IgD-negative memory B cell (primary cell): ENCODE measurements at regions not wholly inside any gene's neighbourhood (a gene's known extent, or its start where the extent isn't known, plus 50 kb on each side); places are given as distances from the start of the nearest gene placed in this dataset.

Experiments used
- H3K27ac Mint-ChIP-seq, 3 donors: one replicate each; pipeline ENCODE4 v1.8.0; 2020 to 2022; ENCODE audit warnings: mild to moderate bottlenecking in 3 of 3, mixed read lengths in 3 of 3, moderate library complexity in 1 of 3
- H3K27me3 Mint-ChIP-seq: one replicate; pipeline ENCODE4 v1.8.0; 2021; ENCODE audit warnings: mixed read lengths
- H3K36me3 Mint-ChIP-seq: one replicate; pipeline ENCODE4 v1.8.0; 2020; ENCODE audit warnings: mild to moderate bottlenecking, mixed read lengths
- H3K4me1 Mint-ChIP-seq, 3 donors: one replicate each; pipeline ENCODE4 v1.8.0; 2020 to 2022; ENCODE audit warnings: mixed read lengths in 3 of 3, mild to moderate bottlenecking in 1 of 3
- H3K4me3 Mint-ChIP-seq, 4 donors: one replicate each; pipeline ENCODE4 v1.8.0; 2020 to 2022; ENCODE audit warnings: mild to moderate bottlenecking in 4 of 4, mixed read lengths in 4 of 4, moderate library complexity in 3 of 4
- H3K9me3 Mint-ChIP-seq, 3 donors: one replicate each; pipeline ENCODE4 v1.8.0; 2020 to 2021; ENCODE audit warnings: mixed read lengths in 3 of 3, mild to moderate bottlenecking in 1 of 3

DNA sequence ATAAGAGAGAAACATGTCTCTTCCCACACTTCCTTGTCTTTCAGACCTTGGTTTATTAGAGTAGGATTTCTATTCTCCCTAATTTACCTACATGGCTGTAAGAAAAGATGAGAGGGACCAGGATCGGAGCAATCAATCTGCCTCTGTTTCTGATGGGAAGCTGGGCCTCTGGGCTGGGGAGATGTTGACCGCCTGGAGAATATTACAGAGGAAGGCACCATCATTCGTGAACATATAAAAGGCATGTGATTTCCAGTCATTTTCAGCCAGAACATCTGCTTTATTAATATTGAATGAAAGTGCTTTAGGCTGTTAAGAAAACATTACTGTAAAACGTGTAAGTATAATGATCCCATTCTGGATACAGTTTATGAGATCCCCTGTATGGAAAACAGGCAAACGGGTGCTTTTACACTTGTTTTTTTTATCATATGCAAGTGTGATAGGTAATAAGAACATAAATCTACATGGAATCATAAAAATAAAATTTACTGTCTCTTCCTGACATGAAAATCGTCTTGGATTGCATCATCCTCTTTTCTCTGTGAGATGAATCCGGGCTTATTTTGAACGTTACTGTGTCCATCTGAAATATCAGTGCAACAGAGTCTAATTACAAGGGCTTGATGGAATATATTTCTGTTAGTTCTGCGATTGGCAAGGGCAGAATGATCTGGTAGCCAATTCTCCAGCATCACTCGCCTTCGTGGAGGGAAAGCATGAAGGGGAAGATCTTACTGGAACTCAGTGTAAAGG is 94.5 kb upstream of the BAIAP2L1 start:
- H3K27me3 Mint-ChIP-seq = peaks cover 2% of the 10 kb centered on the region
- no peak overlapping the region for H3K4me3 Mint-ChIP-seq
- no peaks in the 10 kb centered on the region for H3K36me3 Mint-ChIP-seq
- peaks cover 0 to 2% (median 0%) of the 10 kb centered on the region in 3 donors for H3K4me1 Mint-ChIP-seq
- peaks cover 6 to 9% (median 9%) of the 10 kb centered on the region in 3 donors for H3K9me3 Mint-ChIP-seq
- no peak overlapping the region for H3K27ac Mint-ChIP-seq

DNA sequence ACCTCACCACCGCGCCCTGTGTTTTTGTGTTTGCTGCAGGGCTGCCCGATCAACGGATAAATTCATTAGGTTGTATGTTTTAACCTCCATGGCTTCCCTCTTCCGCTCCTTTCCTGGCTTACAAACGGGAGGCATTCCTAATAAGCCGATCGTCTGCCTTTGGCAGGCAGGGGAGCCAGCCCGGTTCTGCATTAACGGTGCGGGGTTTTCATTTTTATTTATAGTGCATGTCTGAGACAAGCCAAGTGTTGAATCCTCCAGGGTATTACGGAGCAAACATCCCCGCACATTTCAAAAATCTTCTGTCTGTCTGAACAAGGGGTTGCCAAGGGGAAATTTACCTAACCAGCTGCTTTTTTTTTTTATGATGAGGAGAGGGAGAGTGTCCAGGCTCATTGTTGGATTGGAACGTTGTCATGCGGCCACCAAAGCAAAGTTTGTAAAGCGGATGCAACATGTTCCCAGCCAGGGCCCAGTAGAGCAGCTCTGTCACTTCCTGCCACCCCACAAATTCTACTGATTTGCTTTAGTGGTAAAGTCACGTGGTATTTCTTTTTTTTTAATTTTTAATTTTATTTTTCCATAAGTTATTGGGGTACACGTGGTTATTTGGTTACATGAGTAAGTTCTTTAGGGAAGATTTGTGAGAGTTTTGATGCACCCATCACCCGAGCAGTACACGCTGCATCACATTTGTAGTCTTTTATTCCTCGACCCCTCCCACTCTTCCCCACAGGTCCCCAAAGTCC is 92.3 kb upstream of the BAIAP2L1 start:
- Mint-ChIP-seq H3K4me3 (no peak overlapping the region), H3K36me3 (no peaks in the 10 kb centered on the region), H3K27ac (no peak overlapping the region), H3K27me3 (peaks cover 2% of the 10 kb centered on the region), H3K9me3 (peaks cover 6 to 9% (median 7%) of the 10 kb centered on the region in 3 donors), H3K4me1 (peaks cover 0 to 2% (median 0%) of the 10 kb centered on the region in 3 donors)

GRCh38 chr7:98488167-98488566 is 87.3 kb upstream of the BAIAP2L1 start:
- Mint-ChIP-seq H3K27ac (no peak overlapping the region), H3K27me3 (peaks cover 2% of the 10 kb centered on the region)

DNA sequence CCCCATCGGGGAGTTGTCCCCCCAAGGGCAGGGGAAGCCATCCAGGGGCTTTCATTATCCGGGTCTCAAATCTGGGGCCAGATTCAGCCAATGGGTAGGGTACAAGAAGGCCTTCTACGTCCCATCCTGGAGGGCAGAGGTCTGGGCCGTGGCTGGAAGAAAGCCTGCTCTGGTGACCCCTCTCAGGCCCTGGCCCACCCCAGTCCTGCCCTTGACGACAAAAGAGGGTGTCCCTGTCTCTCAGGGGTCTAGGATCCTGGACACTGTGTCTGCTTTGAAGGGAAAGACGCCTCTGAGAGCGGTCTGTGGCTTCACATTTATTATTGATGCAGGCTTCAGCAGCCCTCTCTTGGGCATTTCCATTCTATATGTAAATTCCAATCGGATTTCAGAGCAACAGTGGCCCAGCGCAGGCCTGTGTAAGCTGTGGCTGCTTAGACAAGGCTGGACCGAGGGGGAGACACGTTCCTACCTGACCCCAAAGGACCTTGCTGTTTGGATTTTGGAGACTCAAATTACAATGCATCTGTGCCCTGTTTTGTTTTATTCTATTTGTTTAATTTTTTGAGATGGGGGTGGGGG is 83.2 kb upstream of the BAIAP2L1 start:
- Mint-ChIP-seq H3K27me3 (peaks cover 3% of the 10 kb centered on the region), H3K27ac (no peak overlapping the region), H3K4me1 (no peaks in the 10 kb centered on the region), H3K36me3 (no peaks in the 10 kb centered on the region), H3K4me3 (no peak overlapping the region), H3K9me3 (peaks cover 0 to 2% (median 1%) of the 10 kb centered on the region in 3 donors)

More at GRCh38 chr7:98488167-98488566, 87.3 kb upstream of the BAIAP2L1 start:
- Mint-ChIP-seq H3K9me3 (peaks cover 0 to 2% (median 0%) of the 10 kb centered on the region in 3 donors), H3K36me3 (no peaks in the 10 kb centered on the region), H3K4me1 (no peaks in the 10 kb centered on the region), H3K4me3 (no peak overlapping the region)

DNA sequence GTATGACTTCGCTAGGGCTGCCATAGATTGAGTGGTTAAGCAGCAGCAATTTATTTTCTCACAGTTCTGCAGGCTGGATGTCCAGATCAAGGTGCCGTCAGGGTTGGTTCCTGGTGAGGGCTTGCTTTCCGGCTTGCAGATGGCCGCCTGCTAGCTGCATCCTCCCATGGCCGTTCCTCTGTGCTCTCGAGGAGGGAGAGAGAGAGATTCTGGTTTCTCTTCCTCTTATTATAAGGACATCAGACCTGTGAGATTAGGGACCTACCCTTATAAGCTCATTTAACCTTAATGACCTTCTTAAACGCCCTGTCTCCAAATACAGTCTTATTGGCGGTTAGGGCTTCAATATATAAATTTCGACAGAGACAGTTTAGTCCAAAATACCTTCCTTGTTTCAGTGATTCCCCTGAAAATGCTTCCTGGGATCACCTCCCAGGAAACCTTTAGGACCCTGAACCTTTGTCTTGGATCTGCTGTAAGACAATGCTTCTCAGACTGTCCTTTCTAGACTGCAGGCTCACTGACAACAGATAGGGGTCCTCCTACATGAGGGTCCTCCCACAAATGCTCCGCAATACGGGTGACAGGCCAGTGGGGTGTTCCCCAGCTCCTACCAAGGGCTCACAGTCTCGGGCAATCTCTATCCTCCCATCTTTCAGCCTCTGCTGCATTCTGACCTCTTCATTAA is 82.5 kb upstream of the BAIAP2L1 start:
- no peak overlapping the region for H3K4me3 Mint-ChIP-seq
- H3K27me3 Mint-ChIP-seq = peaks cover 3% of the 10 kb centered on the region
- H3K36me3 Mint-ChIP-seq = no peaks in the 10 kb centered on the region
- H3K4me1 Mint-ChIP-seq = no peaks in the 10 kb centered on the region
- H3K9me3 Mint-ChIP-seq = peaks cover 0 to 3% (median 2%) of the 10 kb centered on the region in 3 donors
- no peak overlapping the region for H3K27ac Mint-ChIP-seq

GRCh38 chr7:98479318-98479717 is 78.4 kb upstream of the BAIAP2L1 start:
- Mint-ChIP-seq H3K27ac (no peak overlapping the region), H3K36me3 (no peaks in the 10 kb centered on the region), H3K4me3 (no peak overlapping the region), H3K9me3 (peaks cover 0 to 3% (median 0%) of the 10 kb centered on the region in 3 donors), H3K4me1 (no peaks in the 10 kb centered on the region), H3K27me3 (peaks cover 3% of the 10 kb centered on the region)

GRCh38 chr7:98475352-98475751 is 74.5 kb upstream of the BAIAP2L1 start:
- H3K27ac Mint-ChIP-seq = no peak overlapping the region
- peaks cover 0 to 3% (median 0%) of the 10 kb centered on the region in 3 donors for H3K9me3 Mint-ChIP-seq
- no peak overlapping the region for H3K4me3 Mint-ChIP-seq

GRCh38 chr7:98474558-98474957 is 73.7 kb upstream of the BAIAP2L1 start:
- Mint-ChIP-seq H3K4me1 (peaks cover 0 to 2% (median 0%) of the 10 kb centered on the region in 3 donors), H3K27me3 (peaks cover 17% of the 10 kb centered on the region), H3K9me3 (peaks cover 0 to 3% (median 0%) of the 10 kb centered on the region in 3 donors), H3K4me3 (no peak overlapping the region), H3K27ac (no peak overlapping the region), H3K36me3 (peaks cover 3% of the 10 kb centered on the region)

More at GRCh38 chr7:98475352-98475751, 74.5 kb upstream of the BAIAP2L1 start:
- peaks cover 17% of the 10 kb centered on the region for H3K27me3 Mint-ChIP-seq
- H3K36me3 Mint-ChIP-seq = peaks cover 3% of the 10 kb centered on the region
- H3K4me1 Mint-ChIP-seq = peaks cover 0 to 2% (median 0%) of the 10 kb centered on the region in 3 donors

GRCh38 chr7:98472521-98472954 is 71.6 kb upstream of the BAIAP2L1 start:
- peaks cover 0 to 2% (median 0%) of the 10 kb centered on the region in 3 donors for H3K9me3 Mint-ChIP-seq
- H3K4me1 Mint-ChIP-seq = peaks cover 0 to 2% (median 0%) of the 10 kb centered on the region in 3 donors
- H3K36me3 Mint-ChIP-seq = peaks cover 3% of the 10 kb centered on the region
- H3K27ac Mint-ChIP-seq = no peak overlapping the region
- no peak overlapping the region for H3K4me3 Mint-ChIP-seq
- H3K27me3 Mint-ChIP-seq = peaks cover 20% of the 10 kb centered on the region

DNA sequence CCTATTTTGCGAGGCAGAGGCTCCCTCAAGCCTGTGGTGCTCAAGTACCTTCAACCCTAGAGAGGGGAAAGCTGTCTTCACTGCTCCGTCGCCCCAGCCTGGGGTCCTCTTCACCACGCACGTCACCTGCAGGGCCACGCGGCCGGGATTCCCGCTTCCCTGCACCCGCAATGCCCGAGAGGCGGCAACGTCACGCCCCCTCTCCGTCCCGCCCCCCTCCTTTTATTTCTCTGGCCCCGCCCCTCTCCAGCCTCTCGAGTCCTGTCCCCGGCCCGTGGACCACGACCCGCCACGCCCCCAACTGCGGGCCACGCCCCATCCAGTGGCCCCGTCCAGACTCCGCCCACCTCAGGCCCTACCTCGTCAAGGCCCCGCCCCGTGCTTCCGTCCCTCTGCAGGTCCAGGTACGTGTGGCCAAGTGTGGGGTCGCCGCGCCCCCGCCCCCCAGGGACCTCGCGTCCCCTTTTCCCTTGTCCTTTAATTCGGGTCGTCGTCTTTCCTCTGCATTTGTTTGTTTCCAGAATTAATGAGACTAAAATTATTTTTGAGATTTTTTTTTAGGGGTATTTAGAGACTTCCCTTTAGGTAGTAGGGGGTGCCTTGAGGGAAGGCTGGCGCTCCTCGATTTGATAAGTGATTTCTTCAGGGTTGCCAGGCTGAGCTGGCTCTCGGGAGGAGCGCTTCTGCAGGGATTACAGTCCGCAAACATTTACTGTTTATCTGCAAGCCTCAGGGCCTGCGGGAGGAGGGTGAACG is 69.8 kb upstream of the BAIAP2L1 start:
- Mint-ChIP-seq H3K36me3 (peaks cover 3% of the 10 kb centered on the region), H3K27me3 (peaks cover 20% of the 10 kb centered on the region), H3K27ac (no peak overlapping the region), H3K4me1 (peaks cover 0 to 2% (median 0%) of the 10 kb centered on the region in 3 donors), H3K4me3 (peak overlapping the region in 2 of 4 donors; percentile 55), H3K9me3 (peaks cover 0 to 2% (median 0%) of the 10 kb centered on the region in 3 donors)

DNA sequence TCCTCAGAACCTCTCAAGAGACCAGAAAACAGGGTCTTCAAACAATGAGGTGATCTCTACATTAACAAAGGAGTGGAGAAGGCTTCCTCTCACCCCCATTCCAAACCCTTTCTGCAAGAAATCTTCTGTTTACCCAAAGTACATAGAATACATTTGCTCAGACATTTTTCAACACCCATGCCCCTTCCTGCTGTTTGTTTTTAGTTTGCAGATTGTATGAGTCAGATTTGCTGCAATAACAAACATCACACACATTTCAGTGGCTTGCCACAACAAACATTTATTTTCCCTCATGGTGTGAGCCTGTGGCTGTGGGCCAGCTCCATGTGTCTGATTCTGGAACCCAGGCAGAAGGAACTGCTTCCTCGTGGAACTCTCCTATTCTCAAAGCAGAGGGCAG is 68.2 kb upstream of the BAIAP2L1 start:
- no peak overlapping the region for H3K4me3 Mint-ChIP-seq
- peaks cover 3% of the 10 kb centered on the region for H3K36me3 Mint-ChIP-seq

DNA sequence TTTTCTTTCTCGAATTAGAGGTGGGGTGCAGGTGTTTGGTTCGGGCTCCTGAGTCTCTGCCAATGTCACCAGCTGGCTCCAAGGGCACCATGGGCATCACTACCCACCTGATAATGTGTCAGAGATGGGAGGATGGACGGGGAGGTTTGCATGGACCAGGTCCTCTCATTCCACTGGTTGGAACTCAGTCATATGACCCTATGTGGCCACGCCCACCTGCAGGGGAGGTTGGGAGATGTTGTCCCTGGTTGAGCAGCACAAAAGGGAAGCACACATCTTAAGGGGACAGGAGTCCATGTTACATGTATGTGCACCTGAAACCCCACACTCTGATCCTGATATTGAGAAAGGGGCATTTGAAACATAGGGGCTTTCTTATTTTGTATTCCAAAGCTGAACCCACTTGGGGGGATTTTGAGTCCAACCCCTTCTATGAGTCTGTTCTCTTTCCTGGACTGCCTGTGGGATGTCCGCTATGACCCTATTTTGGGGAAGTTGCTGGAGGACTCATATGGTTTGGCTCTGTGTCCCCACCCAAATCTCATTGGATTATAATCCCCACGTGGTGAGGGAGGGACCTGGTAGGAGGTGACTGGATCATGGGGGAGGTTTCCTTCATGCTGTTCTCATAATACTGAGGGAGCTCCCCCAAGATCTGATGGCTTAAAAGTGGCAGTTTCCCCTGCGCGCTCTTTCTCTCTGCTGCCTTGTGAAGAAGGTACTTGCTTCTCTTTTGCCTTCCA is 66.9 kb upstream of the BAIAP2L1 start:
- H3K36me3 Mint-ChIP-seq = peaks cover 2% of the 10 kb centered on the region
- H3K4me1 Mint-ChIP-seq = peaks cover 0 to 3% (median 2%) of the 10 kb centered on the region in 3 donors
- H3K9me3 Mint-ChIP-seq = peaks cover 0 to 2% (median 0%) of the 10 kb centered on the region in 3 donors
- H3K27ac Mint-ChIP-seq = no peak overlapping the region
- H3K27me3 Mint-ChIP-seq = peaks cover 18% of the 10 kb centered on the region
- peak overlapping the region in 1 of 4 donors; percentile 28 for H3K4me3 Mint-ChIP-seq

More for the DNA sequence above, 68.2 kb upstream of the BAIAP2L1 start:
- Mint-ChIP-seq H3K4me1 (peaks cover 0 to 2% (median 0%) of the 10 kb centered on the region in 3 donors), H3K9me3 (peaks cover 0 to 2% (median 0%) of the 10 kb centered on the region in 3 donors), H3K27me3 (peaks cover 20% of the 10 kb centered on the region), H3K27ac (no peak overlapping the region)

- peaks cover 0 to 3% (median 0%) of the 10 kb centered on the region in 3 donors for H3K4me1 Mint-ChIP-seq
- H3K27ac Mint-ChIP-seq = no peak overlapping the region
- peaks cover 3% of the 10 kb centered on the region for H3K27me3 Mint-ChIP-seq
- H3K9me3 Mint-ChIP-seq = peaks cover 0 to 3% (median 0%) of the 10 kb centered on the region in 3 donors
- H3K36me3 Mint-ChIP-seq = no peaks in the 10 kb centered on the region
- H3K4me3 Mint-ChIP-seq = no peak overlapping the region
These were observed 64.1 kb upstream of the BAIAP2L1 start for GRCh38 chr7:98465022-98465421.
